Peyer's patch (tissue), 4 donors: ENCODE measurements at regions not wholly inside any gene's neighbourhood (a gene's known extent, or its start where the extent isn't known, plus 50 kb on each side); places are given as distances from the start of the nearest gene placed in this dataset.

ENCODE experiments used
- POLR2A ChIP-seq, 2 donors: fragments of 450-650 bp; IDR thresholded peaks; one replicate each; pipeline ENCODE4 v1.5.1; 2017; ENCODE audit warnings: antibody characterized with exemption in 2 of 2, mild to moderate bottlenecking in 2 of 2, moderate library complexity in 2 of 2
- TF ChIP-seq, protein P1 (sequence below), 6 experiments: fragments of 450-650 bp in 4 of 6; fragments of 200-600 bp in 2 of 6; sonication (generic) in 1 of 6; IDR thresholded peaks; one replicate each; pipeline ENCODE4 v1.5.1; 2017 to 2019; ENCODE audit warnings: antibody characterized with exemption in 6 of 6, mild to moderate bottlenecking in 3 of 6, moderate library complexity in 1 of 6

DNA sequence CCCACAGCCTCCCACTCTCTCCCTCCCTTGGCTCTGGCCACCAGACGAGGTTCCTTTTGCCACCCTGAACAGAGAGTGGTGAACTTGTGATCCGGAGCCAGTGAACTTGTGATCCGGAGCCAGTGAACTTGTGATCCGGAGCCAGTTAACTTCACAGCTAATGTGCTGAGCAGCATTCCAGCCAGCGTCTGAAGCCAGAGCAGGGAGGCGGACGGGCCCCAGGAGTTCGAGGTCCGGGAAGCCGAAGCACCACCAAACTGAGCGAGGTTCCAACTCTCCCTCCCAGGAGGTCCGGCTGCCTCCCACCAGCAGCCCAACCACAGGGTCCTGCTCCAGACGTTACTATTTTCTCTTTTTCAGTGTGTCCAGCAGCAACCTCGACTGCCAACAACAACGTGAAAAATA, 85.8 kb downstream of the SYF2 start:
- TF ChIP-seq, protein P1, sequence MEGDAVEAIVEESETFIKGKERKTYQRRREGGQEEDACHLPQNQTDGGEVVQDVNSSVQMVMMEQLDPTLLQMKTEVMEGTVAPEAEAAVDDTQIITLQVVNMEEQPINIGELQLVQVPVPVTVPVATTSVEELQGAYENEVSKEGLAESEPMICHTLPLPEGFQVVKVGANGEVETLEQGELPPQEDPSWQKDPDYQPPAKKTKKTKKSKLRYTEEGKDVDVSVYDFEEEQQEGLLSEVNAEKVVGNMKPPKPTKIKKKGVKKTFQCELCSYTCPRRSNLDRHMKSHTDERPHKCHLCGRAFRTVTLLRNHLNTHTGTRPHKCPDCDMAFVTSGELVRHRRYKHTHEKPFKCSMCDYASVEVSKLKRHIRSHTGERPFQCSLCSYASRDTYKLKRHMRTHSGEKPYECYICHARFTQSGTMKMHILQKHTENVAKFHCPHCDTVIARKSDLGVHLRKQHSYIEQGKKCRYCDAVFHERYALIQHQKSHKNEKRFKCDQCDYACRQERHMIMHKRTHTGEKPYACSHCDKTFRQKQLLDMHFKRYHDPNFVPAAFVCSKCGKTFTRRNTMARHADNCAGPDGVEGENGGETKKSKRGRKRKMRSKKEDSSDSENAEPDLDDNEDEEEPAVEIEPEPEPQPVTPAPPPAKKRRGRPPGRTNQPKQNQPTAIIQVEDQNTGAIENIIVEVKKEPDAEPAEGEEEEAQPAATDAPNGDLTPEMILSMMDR (IDR thresholded peaks at IDR 0.05): no peak
- no peak for TF ChIP-seq POLR2A (IDR thresholded peaks at IDR 0.05)
